Vagina (tissue), 2 donors: ENCODE measurements at regions not wholly inside any gene's neighbourhood (a gene's known extent, or its start where the extent isn't known, plus 50 kb on each side); places are given as distances from the start of the nearest gene placed in this dataset.
"Not testable (repeated sequence)": the region's sequence is repeated elsewhere in the genome, so short reads cannot be mapped to it uniquely, and the experiment has no call there.

ENCODE experiments used
- POLR2A ChIP-seq, 2 donors: fragments of 450-650 bp; IDR thresholded peaks; one replicate each; pipeline ENCODE4 v1.6.1; 2017; ENCODE audit warnings: antibody characterized with exemption in 2 of 2, mild to moderate bottlenecking in 2 of 2, moderate library complexity in 2 of 2
- POLR2AphosphoS5 ChIP-seq, 2 donors: sonication (generic); formaldehyde crosslinking; IDR thresholded peaks; one replicate each; pipeline ENCODE4 v1.9.0; 2017; ENCODE audit warnings: antibody characterized with exemption in 2 of 2, mild to moderate bottlenecking in 2 of 2, low read depth in 1 of 2; ENCODE audit not compliant: insufficient read depth in 1 of 2

DNA sequence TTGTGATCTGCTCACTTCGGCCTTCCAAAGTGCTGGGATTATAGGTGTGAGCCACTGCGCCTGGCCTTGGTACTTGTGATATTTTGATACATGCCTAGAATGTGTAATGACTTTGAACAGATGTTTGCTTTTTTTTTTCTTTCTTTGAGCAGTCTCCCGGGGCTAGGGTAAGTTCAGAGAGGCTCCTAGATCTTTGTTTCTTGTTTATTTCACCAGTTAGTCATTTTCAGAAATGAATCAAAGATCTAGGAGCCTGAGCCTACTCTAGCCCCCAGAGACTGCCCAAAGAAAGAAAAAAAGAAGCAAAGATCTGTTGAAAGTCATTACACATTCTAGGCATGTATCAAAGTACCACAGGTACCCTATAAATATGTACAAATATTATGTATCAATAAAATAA lies 66.3 kb downstream of the NPIPB11 start:
- not testable (repeated sequence) for TF ChIP-seq POLR2A (IDR thresholded peaks at IDR 0.05); POLR2AphosphoS5 (IDR thresholded peaks at IDR 0.05; ENCODE audit: insufficient read depth in 1 of 2, low read depth in 1 of 2)
